ENCODE measurements at regions not wholly inside any gene's neighbourhood (a gene's known extent, or its start where the extent isn't known, plus 50 kb on each side); places are given as distances from the start of the nearest gene placed in this dataset.

DNA sequence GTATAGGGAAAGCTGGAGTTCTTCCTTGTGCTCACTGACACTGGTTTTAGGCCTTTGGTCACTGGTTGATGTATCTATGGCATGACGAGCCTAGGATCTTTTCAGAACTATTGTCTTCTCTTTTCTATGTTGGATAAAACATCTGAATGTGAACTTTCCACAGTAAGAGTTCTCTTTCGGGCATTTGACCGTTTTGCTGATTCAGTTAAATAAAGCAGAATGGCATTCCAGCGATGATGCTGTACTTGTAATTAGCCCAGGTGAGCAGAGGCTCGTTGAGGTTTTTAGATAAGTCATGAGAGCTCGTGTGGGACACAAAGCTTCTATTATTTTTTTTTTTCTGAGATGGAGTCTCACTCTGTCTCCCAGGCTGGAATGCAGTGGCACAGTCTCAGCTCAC, 160.2 kb upstream of the DPP6 start:
- TF ChIP-seq, protein P1, sequence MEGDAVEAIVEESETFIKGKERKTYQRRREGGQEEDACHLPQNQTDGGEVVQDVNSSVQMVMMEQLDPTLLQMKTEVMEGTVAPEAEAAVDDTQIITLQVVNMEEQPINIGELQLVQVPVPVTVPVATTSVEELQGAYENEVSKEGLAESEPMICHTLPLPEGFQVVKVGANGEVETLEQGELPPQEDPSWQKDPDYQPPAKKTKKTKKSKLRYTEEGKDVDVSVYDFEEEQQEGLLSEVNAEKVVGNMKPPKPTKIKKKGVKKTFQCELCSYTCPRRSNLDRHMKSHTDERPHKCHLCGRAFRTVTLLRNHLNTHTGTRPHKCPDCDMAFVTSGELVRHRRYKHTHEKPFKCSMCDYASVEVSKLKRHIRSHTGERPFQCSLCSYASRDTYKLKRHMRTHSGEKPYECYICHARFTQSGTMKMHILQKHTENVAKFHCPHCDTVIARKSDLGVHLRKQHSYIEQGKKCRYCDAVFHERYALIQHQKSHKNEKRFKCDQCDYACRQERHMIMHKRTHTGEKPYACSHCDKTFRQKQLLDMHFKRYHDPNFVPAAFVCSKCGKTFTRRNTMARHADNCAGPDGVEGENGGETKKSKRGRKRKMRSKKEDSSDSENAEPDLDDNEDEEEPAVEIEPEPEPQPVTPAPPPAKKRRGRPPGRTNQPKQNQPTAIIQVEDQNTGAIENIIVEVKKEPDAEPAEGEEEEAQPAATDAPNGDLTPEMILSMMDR (IDR thresholded peaks at IDR 0.05) = no peak
- TF ChIP-seq EZH2 (IDR thresholded peaks at IDR 0.05) (no peak), EZH2phosphoT487 (IDR thresholded peaks at IDR 0.05) (no peak)

Data from neural progenitor cell (in vitro differentiated cells).